Endothelial cell of umbilical vein (primary cell): ENCODE measurements at regions not wholly inside any gene's neighbourhood (a gene's known extent, or its start where the extent isn't known, plus 50 kb on each side); places are given as distances from the start of the nearest gene placed in this dataset.

Source experiments
- BruUV-seq: library from RNA; stranded (reverse); fragments of 400-500 nt; replicated peaks from 2 replicates; lab custom pipeline; 2021; lab: Mats Ljungman, UMichigan
- CTCF ChIA-PET: fragments of 300-600, 350-600 bp; sonication (Branson Sonifier 250); formaldehyde crosslinking; loops from one replicate; lab custom pipeline; 2021; ENCODE audit warnings: antibody characterized with exemption, inconsistent platforms; lab: Charles Lee
- POLR2A ChIA-PET: fragments of 300-600, 350-600 bp; sonication (Branson Sonifier 250); formaldehyde crosslinking; loops from one replicate; lab custom pipeline; 2021; ENCODE audit warnings: antibody characterized with exemption, inconsistent platforms; lab: Charles Lee
- DNase-seq: peaks from one replicate; pipeline ENCODE4 v3.0.0-alpha.2; 2011; ENCODE audit warnings: low read depth, low spot score
- FAIRE-seq: peaks from 2 replicates; lab custom pipeline; 2011; peaks lifted over from hg19 to GRCh38; lab: Jason Lieb, UNC
- H2AFZ ChIP-seq: 2 replicates; pipeline ENCODE4 v1.6.0; 2012; ENCODE audit warnings: low read depth, low read length, control low read depth, inconsistent platforms
- H3K27ac ChIP-seq: 2 replicates; pipeline ENCODE4 v1.5.1; 2011; ENCODE audit warnings: low read depth, mild to moderate bottlenecking, control low read depth, low read length, moderate library complexity; ENCODE audit not compliant: insufficient read depth
- H3K27me3 ChIP-seq, 2 experiments: 2 replicates each; pipeline versions ENCODE4 v1.6.0 to v1.6.1; 2011; ENCODE audit warnings: low read length in 2 of 2, mixed read lengths in 1 of 2; ENCODE audit not compliant: control insufficient read depth in 2 of 2, insufficient read depth in 2 of 2
- H3K36me3 ChIP-seq, 2 experiments: 2 replicates in 1 of 2; 3 replicates in 1 of 2; pipeline ENCODE4 v1.5.1; 2011; ENCODE audit warnings: low read length in 2 of 2, mild to moderate bottlenecking in 1 of 2, moderate library complexity in 1 of 2; ENCODE audit not compliant: control insufficient read depth in 2 of 2, insufficient read depth in 2 of 2; ENCODE audit errors: extremely low read depth in 1 of 2
- H3K4me1 ChIP-seq: 3 replicates; pipeline ENCODE4 v1.5.1; 2011; ENCODE audit warnings: mild to moderate bottlenecking, low read length; ENCODE audit not compliant: control insufficient read depth, insufficient read depth; ENCODE audit errors: extremely low read depth
- H3K4me2 ChIP-seq: 2 replicates; pipeline ENCODE4 v1.6.1; 2011; ENCODE audit warnings: low read length, control low read depth, mixed read lengths; ENCODE audit not compliant: insufficient read depth
- H3K4me3 ChIP-seq, 3 experiments: fragments of 200-600 bp in 1 of 3; sonication (generic), shearing (Covaris generic) in 1 of 3; replicated peaks in 1 of 3; 2 replicates each; pipeline ENCODE4 v1.5.1; 2011 to 2016; ENCODE audit warnings: control low read depth in 3 of 3, low read length in 3 of 3, mild to moderate bottlenecking in 2 of 3, inconsistent platforms in 1 of 3, low read depth in 1 of 3, moderate library complexity in 1 of 3; ENCODE audit not compliant: insufficient read depth in 1 of 3
- H3K79me2 ChIP-seq: 2 replicates; pipeline ENCODE4 v1.6.0; 2012; ENCODE audit warnings: low read length, inconsistent platforms; ENCODE audit not compliant: control insufficient read depth, insufficient read depth
- H3K9ac ChIP-seq: replicated peaks from 2 replicates; pipeline ENCODE3; 2011; ENCODE audit warnings: low read length, control low read depth; ENCODE audit not compliant: insufficient read depth; ENCODE audit errors: extremely low read depth
- H3K9me1 ChIP-seq: replicated peaks from 3 replicates; pipeline ENCODE4 v1.6.0; 2011; ENCODE audit warnings: mild to moderate bottlenecking, low read length; ENCODE audit not compliant: control insufficient read depth, insufficient read depth; ENCODE audit errors: extremely low read depth
- H3K9me3 ChIP-seq: replicated peaks from 2 replicates; pipeline ENCODE4 v1.5.1; 2012; ENCODE audit warnings: low read length, inconsistent platforms; ENCODE audit not compliant: control insufficient read depth, insufficient read depth
- H4K20me1 ChIP-seq: replicated peaks from 2 replicates; pipeline ENCODE3; 2011; ENCODE audit warnings: mild to moderate bottlenecking, low read length; ENCODE audit not compliant: control insufficient read depth, insufficient read depth; ENCODE audit errors: extremely low read depth
- CTCF ChIP-seq, 2 donors: IDR thresholded peaks; 1 replicate in 1 of 2; 2 replicates in 1 of 2; pipeline ENCODE4 v1.5.1; 2011; ENCODE audit warnings: low read length in 2 of 2, mild to moderate bottlenecking in 2 of 2, moderate library complexity in 2 of 2, control low read depth in 1 of 2, inconsistent platforms in 1 of 2, low read depth in 1 of 2; ENCODE audit not compliant: insufficient read depth in 1 of 2; ENCODE audit errors: extremely low read depth in 1 of 2
- EZH2 ChIP-seq: IDR thresholded peaks from 2 replicates; pipeline ENCODE4 v1.6.1; 2012; ENCODE audit warnings: borderline replicate concordance, low read depth, mild to moderate bottlenecking, moderate library complexity, low read length, inconsistent platforms; ENCODE audit not compliant: severe bottlenecking
- FOS ChIP-seq: IDR thresholded peaks from 2 replicates; pipeline ENCODE4 v1.6.1; 2011; ENCODE audit warnings: mild to moderate bottlenecking, low read length, moderate library complexity, borderline replicate concordance; ENCODE audit not compliant: insufficient read depth
- GATA2 ChIP-seq: IDR thresholded peaks from 2 replicates; pipeline ENCODE4 v1.7.0; 2011; ENCODE audit warnings: low read depth, mild to moderate bottlenecking, moderate library complexity, mixed read lengths, low read length; ENCODE audit not compliant: insufficient read length, insufficient read depth
- JUN ChIP-seq: IDR thresholded peaks from 2 replicates; pipeline ENCODE4 v1.6.1; 2011; ENCODE audit warnings: borderline replicate concordance, low read depth; ENCODE audit not compliant: insufficient read length, insufficient read depth
- MAX ChIP-seq: IDR thresholded peaks from 2 replicates; pipeline ENCODE4 v1.6.1; 2011; ENCODE audit not compliant: insufficient read depth, insufficient read length
- MYC ChIP-seq: IDR thresholded peaks from one replicate; pipeline ENCODE4 v1.6.1; 2011; ENCODE audit warnings: mild to moderate bottlenecking, low read depth, low read length
- POLR2A ChIP-seq: IDR thresholded peaks from 2 replicates; pipeline ENCODE4 v1.6.1; 2012; ENCODE audit warnings: low read depth, mild to moderate bottlenecking, control low read depth, low read length
- POLR2AphosphoS5 ChIP-seq: IDR thresholded peaks from 2 replicates; pipeline ENCODE4 v1.6.1; 2012; ENCODE audit warnings: low read depth, mild to moderate bottlenecking, control low read depth, low read length, moderate library complexity; ENCODE audit not compliant: insufficient read depth
- dilution Hi-C: fragments of 300-500 bp; cut with MboI; formaldehyde crosslinking; loops from one replicate; pipeline ENCODE4 v1.15.0; 2019; ENCODE audit warnings: low sequenced_read_pairs; ENCODE audit not compliant: extremely low pct_ligation_motif_present
- intact Hi-C: fragments of 100-400 bp; cut with micrococcal nuclease; formaldehyde crosslinking; loops from one replicate; pipeline ENCODE4 v1.10.0; 2022

- H2AFZ ChIP-seq = no peak overlapping the region
- H3K79me2 ChIP-seq = no peaks in the 10 kb centered on the region
- BruUV-seq = no TSS peak
- no peaks in the 10 kb centered on the region for H3K36me3 ChIP-seq
- POLR2A ChIA-PET = no interaction called here
- no peaks in the 10 kb centered on the region for H3K9me1 ChIP-seq
- H3K4me1 ChIP-seq = no peaks in the 10 kb centered on the region
- no peak overlapping the region for H3K9ac ChIP-seq
- no peaks in the 10 kb centered on the region for H3K27me3 ChIP-seq
- DNase-seq = no peak
- H3K4me2 ChIP-seq = no peak overlapping the region
- H3K9me3 ChIP-seq = no peaks in the 10 kb centered on the region
- intact Hi-C loops = no loop called here
- no peak for FAIRE-seq
- no peak overlapping the region for H3K27ac ChIP-seq
- CTCF ChIA-PET = no interaction called here
- no peaks in the 10 kb centered on the region for H4K20me1 ChIP-seq
- TF ChIP-seq MAX = no peak
- TF ChIP-seq EZH2 = no peak
- TF ChIP-seq FOS = no peak
- no peak for TF ChIP-seq MYC
- TF ChIP-seq POLR2AphosphoS5 = no peak
- TF ChIP-seq JUN = no peak
- TF ChIP-seq CTCF (IDR thresholded peaks at IDR 0.05; ENCODE audit: extremely low read depth in 1 of 2, insufficient read depth in 1 of 2, low read depth in 1 of 2, low read length in 2 of 2) = no peak
- no peak for TF ChIP-seq GATA2
- no peak for TF ChIP-seq POLR2A
- no peak overlapping the region for H3K4me3 ChIP-seq
- dilution Hi-C loops = no loop called here
Observed at GRCh38 chr5:144575736-144576135, 405.1 kb downstream of the KCTD16 start.
